ENCODE measurements at regions not wholly inside any gene's neighbourhood (a gene's known extent, or its start where the extent isn't known, plus 50 kb on each side); places are given as distances from the start of the nearest gene placed in this dataset.

- H3K4me3 Mint-ChIP-seq, result no peak overlapping the region
- peak overlapping the region; percentile 21 to 72 (median 72) for H3K27ac Mint-ChIP-seq
- H3K27me3 Mint-ChIP-seq (ENCODE audit: low read depth), result peaks cover 4% of the 10 kb centered on the region
- H3K4me1 Mint-ChIP-seq, result peaks cover 38% of the 10 kb centered on the region
- TF ChIP-seq, protein P1, sequence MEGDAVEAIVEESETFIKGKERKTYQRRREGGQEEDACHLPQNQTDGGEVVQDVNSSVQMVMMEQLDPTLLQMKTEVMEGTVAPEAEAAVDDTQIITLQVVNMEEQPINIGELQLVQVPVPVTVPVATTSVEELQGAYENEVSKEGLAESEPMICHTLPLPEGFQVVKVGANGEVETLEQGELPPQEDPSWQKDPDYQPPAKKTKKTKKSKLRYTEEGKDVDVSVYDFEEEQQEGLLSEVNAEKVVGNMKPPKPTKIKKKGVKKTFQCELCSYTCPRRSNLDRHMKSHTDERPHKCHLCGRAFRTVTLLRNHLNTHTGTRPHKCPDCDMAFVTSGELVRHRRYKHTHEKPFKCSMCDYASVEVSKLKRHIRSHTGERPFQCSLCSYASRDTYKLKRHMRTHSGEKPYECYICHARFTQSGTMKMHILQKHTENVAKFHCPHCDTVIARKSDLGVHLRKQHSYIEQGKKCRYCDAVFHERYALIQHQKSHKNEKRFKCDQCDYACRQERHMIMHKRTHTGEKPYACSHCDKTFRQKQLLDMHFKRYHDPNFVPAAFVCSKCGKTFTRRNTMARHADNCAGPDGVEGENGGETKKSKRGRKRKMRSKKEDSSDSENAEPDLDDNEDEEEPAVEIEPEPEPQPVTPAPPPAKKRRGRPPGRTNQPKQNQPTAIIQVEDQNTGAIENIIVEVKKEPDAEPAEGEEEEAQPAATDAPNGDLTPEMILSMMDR (IDR thresholded peaks at IDR 0.05; ENCODE audit: unreplicated experiment in 3 of 3), result no peak
- no peaks in the 10 kb centered on the region for H3K9me3 Mint-ChIP-seq
- H3K36me3 Mint-ChIP-seq (ENCODE audit: low read depth), result no peaks in the 10 kb centered on the region
These were observed 202.7 kb downstream of the SEMA6A start for GRCh38 chr5:116371935-116372334.

DNA sequence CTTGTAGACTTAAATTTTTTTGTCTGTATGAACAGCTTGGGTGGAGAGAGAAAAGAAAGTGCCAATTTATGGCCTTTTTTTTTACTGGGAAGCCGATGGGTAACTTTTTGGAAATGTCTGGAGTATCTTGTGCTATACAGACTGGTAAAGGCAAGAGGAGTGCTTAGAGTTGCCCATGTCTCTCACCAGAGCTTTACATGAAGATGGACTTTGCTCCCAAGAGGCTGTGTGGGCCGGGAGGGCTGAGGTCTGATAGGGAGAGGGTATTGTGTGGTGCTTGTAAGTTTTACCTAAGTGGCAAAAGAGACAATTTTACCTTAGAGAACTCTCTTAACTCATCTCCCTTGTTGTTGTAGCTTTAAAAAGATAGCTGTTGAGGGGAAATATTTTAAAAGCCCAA, 203.2 kb downstream of the SEMA6A start:
- H3K36me3 Mint-ChIP-seq (ENCODE audit: low read depth), result no peaks in the 10 kb centered on the region
- H3K9me3 Mint-ChIP-seq, result no peaks in the 10 kb centered on the region
- H3K27ac Mint-ChIP-seq, result peak overlapping the region; percentile 65 to 72 (median 72)
- H3K4me3 Mint-ChIP-seq, result no peak overlapping the region
- TF ChIP-seq, protein P1 (IDR thresholded peaks at IDR 0.05; ENCODE audit: unreplicated experiment in 3 of 3), result no peak
- H3K4me1 Mint-ChIP-seq, result peaks cover 33% of the 10 kb centered on the region
- peaks cover 1% of the 10 kb centered on the region for H3K27me3 Mint-ChIP-seq (ENCODE audit: low read depth)

DNA sequence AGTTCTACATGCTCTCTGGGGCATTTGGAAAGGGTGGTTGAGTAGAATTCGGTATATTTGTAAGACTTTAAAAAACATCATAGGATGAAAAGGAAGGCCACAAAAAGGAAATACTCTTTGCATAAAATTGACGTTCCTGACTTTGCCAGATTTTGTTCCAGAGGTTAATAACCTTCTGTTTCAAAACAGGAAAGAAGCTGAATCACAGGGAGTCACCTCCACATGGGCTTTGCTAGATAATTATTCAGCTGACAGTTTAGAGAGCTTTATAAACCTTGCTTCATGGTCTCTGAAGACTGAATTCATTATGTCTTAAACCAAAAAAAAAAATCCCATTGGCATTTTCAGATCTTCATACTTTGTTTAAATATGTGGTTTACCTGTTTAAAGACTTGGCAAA, 203.7 kb downstream of the SEMA6A start:
- TF ChIP-seq, protein P1 (IDR thresholded peaks at IDR 0.05; ENCODE audit: unreplicated experiment in 3 of 3), result no peak
- no peaks in the 10 kb centered on the region for H3K27me3 Mint-ChIP-seq (ENCODE audit: low read depth)

DNA sequence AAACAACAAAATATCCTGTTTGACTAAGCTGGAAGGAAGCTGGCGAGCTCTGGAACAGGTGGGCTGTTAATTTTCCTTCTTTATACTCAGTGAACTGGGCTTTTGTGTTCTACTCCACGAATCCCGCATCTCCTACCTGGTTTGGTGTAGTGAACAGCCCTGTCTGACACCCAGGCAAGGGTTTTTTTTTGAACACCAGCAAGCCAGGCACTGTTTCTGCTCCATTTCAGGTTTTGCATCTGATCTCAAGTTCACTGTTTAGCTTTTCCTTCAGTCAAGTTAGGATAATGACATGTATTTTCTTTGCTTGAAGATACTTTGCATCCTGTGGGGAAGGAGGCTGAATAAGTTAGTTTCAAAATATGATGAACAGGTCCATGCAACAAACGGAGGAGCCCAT, 204.5 kb downstream of the SEMA6A start:
- TF ChIP-seq, protein P1 (IDR thresholded peaks at IDR 0.05; ENCODE audit: unreplicated experiment in 3 of 3), result no peak
- no peak overlapping the region for H3K4me3 Mint-ChIP-seq
- no peaks in the 10 kb centered on the region for H3K27me3 Mint-ChIP-seq (ENCODE audit: low read depth)
- H3K9me3 Mint-ChIP-seq, result peaks cover 6% of the 10 kb centered on the region
- H3K4me1 Mint-ChIP-seq, result peaks cover 29% of the 10 kb centered on the region
- no peaks in the 10 kb centered on the region for H3K36me3 Mint-ChIP-seq (ENCODE audit: low read depth)
- H3K27ac Mint-ChIP-seq, result peak overlapping the region in 1 of 3 experiments; percentile 72

More for the DNA sequence above, 203.7 kb downstream of the SEMA6A start:
- peak overlapping the region; percentile 65 to 72 (median 72) for H3K27ac Mint-ChIP-seq
- H3K4me3 Mint-ChIP-seq, result no peak overlapping the region
- H3K36me3 Mint-ChIP-seq (ENCODE audit: low read depth), result no peaks in the 10 kb centered on the region
- H3K4me1 Mint-ChIP-seq, result peaks cover 27% of the 10 kb centered on the region
- peaks cover under 1% of the 10 kb centered on the region for H3K9me3 Mint-ChIP-seq

GRCh38 chr5:116365006-116365496, 209.6 kb downstream of the SEMA6A start:
- peak overlapping the region in 1 of 3 experiments; percentile 9 for H3K27ac Mint-ChIP-seq
- TF ChIP-seq, protein P1 (IDR thresholded peaks at IDR 0.05; ENCODE audit: unreplicated experiment in 3 of 3), result no peak
- no peaks in the 10 kb centered on the region for H3K36me3 Mint-ChIP-seq (ENCODE audit: low read depth)
- H3K4me1 Mint-ChIP-seq, result peaks cover 30% of the 10 kb centered on the region
- H3K4me3 Mint-ChIP-seq, result no peak overlapping the region
- no peaks in the 10 kb centered on the region for H3K27me3 Mint-ChIP-seq (ENCODE audit: low read depth)
- H3K9me3 Mint-ChIP-seq, result peaks cover 8% of the 10 kb centered on the region

- TF ChIP-seq, protein P1 (IDR thresholded peaks at IDR 0.05; ENCODE audit: unreplicated experiment in 3 of 3), result no peak
- H3K27ac Mint-ChIP-seq, result no peak overlapping the region
- peaks cover 8% of the 10 kb centered on the region for H3K9me3 Mint-ChIP-seq
- H3K36me3 Mint-ChIP-seq (ENCODE audit: low read depth), result no peaks in the 10 kb centered on the region
- H3K4me1 Mint-ChIP-seq, result peaks cover 33% of the 10 kb centered on the region
- no peaks in the 10 kb centered on the region for H3K27me3 Mint-ChIP-seq (ENCODE audit: low read depth)
- H3K4me3 Mint-ChIP-seq, result no peak overlapping the region
These were observed 210.8 kb downstream of the SEMA6A start for GRCh38 chr5:116363780-116364179.

Measured in nephron (organoid).